ENCODE measurements at regions not wholly inside any gene's neighbourhood (a gene's known extent, or its start where the extent isn't known, plus 50 kb on each side); places are given as distances from the start of the nearest gene placed in this dataset.
"Not testable (repeated sequence)": the region's sequence is repeated elsewhere in the genome, so short reads cannot be mapped to it uniquely, and the experiment has no call there.

DNA sequence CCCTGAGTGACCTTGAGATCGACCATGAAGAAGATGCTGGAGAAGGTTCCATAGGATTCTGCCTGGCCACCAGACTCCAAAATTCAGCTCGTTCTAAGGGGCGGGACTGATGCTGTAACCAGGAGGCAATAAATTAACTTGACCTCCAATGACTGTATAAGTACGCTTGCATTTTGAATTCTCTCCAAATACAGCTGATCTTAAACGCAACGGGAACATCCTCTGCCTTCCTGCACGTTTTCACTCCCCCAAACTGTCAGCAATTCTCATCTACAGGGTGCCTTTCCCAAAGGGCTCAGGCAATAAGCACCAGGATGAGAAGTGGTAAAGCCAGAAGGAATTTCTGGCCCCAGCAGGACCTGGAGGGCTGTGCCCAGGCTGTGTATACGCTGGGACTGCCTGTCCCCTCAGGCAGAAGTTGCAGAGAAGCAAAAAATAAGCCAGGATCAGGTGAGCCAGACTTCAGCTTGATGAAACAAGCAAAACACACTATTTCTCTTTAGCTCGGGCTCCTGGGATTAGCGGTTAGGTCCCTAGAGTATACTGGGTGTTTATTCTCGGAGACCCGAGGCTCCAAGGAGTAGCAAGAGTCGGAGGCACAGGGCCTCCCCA, 124.8 kb downstream of the LRIG2 start:
- no peak for DNase-seq (ENCODE audit: low spot score)
- TF ChIP-seq, protein P1, sequence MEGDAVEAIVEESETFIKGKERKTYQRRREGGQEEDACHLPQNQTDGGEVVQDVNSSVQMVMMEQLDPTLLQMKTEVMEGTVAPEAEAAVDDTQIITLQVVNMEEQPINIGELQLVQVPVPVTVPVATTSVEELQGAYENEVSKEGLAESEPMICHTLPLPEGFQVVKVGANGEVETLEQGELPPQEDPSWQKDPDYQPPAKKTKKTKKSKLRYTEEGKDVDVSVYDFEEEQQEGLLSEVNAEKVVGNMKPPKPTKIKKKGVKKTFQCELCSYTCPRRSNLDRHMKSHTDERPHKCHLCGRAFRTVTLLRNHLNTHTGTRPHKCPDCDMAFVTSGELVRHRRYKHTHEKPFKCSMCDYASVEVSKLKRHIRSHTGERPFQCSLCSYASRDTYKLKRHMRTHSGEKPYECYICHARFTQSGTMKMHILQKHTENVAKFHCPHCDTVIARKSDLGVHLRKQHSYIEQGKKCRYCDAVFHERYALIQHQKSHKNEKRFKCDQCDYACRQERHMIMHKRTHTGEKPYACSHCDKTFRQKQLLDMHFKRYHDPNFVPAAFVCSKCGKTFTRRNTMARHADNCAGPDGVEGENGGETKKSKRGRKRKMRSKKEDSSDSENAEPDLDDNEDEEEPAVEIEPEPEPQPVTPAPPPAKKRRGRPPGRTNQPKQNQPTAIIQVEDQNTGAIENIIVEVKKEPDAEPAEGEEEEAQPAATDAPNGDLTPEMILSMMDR (IDR thresholded peaks at IDR 0.05; ENCODE audit: extremely low read depth, missing control alignments), result no peak

DNA sequence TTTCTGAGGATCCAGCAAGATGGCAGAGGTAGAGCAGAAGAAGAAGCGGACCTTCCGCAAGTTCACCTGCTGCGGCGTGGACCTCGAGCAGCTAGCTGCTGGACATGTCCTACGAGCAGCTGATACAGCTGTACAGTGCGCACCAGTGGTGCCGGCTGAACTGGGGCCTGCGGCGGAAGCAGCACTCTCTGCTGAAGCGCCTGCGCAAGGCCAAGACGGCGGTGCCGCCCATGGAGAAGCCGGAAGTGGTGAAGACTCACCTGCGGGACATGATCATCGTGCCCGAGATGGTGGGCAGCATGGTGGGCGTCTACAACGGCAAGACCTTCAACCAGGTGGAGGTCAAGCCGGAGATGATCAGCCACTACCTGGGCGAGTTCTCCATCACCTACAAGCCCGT, 125.8 kb downstream of the LRIG2 start:
- TF ChIP-seq, protein P1 (IDR thresholded peaks at IDR 0.05; ENCODE audit: extremely low read depth, missing control alignments), result no peak
- no peak for DNase-seq (ENCODE audit: low spot score)

DNA sequence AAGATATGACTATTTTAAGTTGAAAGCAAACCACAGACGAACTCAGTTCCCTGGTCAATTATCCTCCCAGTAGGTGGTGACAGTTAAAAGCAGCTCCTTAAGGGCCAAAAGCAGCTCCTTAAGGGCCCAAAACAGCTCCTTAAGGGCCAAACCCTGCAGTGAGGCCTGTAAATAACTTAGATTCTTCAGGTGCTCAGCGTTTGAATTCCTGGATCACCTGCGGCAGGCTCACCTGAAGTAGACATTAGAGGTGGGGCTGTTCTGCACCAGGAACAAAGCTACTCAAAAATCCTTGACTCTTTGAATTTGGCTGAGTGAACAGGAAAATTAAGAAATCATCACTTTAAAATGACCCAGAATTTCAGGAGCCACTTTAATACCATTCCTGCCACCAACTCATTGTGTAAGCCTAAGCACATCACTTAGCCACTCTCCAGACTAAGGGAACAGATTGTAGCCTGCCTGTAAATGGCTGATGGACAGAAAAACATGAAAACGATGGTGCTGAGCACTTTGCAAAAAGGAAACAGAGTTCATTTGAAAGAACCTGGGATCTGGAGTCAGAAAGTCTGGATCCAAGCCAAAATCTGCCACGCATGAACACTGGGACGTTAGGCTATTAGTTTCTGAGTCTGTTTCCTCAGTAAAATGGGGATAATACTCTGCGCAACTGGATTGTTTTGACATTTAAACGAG, 126.9 kb downstream of the LRIG2 start:
- DNase-seq (ENCODE audit: low spot score), result no peak
- TF ChIP-seq, protein P1 (IDR thresholded peaks at IDR 0.05; ENCODE audit: extremely low read depth, missing control alignments), result no peak

DNA sequence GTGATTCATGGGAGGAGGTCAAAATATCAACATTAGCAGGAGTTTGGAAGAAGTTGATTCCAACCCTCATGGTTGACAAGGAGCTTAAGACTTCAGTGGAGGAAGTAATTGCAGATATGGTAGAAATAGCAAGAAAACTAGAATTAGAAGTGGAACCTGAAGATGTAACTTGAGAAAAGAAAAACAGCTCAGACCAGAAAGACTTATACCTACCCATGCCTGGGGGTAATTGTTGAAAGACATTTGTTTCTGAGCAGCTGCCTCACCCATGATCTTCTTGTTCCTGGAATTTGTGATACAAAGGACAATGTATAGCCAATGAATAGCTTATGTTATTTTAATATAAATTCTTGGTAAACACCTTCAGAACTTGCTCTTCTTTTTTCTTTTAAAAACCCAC, 128.6 kb downstream of the LRIG2 start:
- DNase-seq (ENCODE audit: low spot score), result no peak
- TF ChIP-seq, protein P1 (IDR thresholded peaks at IDR 0.05; ENCODE audit: extremely low read depth, missing control alignments), result no peak

DNA sequence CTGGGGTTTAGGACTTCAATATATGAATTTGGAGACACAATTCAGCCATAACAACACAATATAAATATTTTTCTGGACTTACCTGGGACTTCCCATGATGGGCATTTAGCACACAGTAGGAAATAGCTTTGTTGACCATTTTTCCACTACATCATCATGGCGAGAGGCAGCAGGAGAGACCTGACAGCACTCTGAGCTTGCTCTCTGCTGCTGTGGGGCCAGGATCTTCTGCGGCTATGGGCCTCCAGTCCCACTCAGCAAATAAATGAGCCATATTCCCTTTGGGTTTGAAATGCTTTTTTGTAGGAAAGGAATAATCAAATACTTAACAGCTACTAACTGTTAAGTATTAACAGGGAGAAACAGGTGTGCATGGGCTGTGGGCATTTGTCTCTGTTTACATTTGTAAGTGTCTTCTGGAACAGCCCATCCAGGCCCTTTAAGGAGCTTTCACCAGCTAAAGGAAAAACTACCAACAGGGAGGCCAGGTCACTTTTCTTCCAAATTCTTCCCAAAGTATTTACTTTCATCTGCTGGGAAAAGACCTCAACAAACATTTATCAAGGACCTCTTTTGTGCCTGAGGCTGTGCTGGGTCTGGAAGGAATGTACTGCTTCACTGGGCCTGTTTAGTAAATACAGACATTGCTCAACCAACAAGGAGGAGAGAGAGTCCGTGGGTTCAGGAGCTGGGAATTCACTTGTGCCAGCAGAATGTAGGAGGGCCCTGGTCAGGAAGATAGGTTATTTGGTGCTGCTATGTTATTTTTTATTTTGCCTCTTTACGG, 133.2 kb downstream of the LRIG2 start:
- DNase-seq (ENCODE audit: low spot score), result no peak

DNA sequence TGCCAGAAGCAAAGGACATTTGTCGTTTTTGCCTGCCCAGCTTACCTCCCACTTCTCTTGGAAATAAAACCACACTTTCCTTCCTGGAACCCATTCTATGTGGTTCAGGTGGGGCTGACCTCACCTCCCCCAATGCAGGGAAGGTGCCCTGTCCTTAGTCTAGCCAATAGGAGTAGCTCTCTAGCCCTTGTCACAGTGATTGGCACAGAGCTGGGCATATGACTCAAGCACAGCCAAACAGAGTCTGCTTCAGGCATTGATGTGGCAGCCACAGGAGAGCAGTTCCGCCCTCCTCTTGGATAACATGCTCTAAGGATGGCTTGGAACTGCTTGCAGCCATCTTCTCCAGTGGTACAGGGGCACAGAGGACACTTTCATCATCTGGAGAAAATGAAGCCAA, 134.0 kb downstream of the LRIG2 start:
- no peak for DNase-seq (ENCODE audit: low spot score)
- TF ChIP-seq, protein P1 (IDR thresholded peaks at IDR 0.05; ENCODE audit: extremely low read depth, missing control alignments), result no peak

More for the DNA sequence above, 133.2 kb downstream of the LRIG2 start:
- TF ChIP-seq, protein P1 (IDR thresholded peaks at IDR 0.05; ENCODE audit: extremely low read depth, missing control alignments), result no peak

DNA sequence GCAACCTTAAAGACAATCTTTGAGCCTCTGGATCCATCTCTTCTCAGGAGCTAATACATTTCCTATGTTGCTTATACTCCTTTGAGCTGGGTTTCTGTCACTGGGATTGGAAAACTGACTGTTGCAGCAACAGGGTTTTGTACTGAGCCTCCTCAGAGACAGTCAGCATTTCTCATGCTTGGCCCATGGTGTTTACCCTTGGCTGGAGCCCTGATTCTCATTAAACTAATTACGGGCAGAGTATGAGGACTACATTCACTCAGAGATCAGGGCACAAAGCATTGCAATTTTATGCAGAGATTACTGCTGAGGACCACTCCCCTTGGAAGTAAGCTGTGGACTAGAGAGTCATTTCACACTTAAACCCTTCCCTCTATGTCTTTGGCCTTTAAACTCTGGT, 134.5 kb downstream of the LRIG2 start:
- no peak for DNase-seq (ENCODE audit: low spot score)
- TF ChIP-seq, protein P1 (IDR thresholded peaks at IDR 0.05; ENCODE audit: extremely low read depth, missing control alignments), result no peak

DNA sequence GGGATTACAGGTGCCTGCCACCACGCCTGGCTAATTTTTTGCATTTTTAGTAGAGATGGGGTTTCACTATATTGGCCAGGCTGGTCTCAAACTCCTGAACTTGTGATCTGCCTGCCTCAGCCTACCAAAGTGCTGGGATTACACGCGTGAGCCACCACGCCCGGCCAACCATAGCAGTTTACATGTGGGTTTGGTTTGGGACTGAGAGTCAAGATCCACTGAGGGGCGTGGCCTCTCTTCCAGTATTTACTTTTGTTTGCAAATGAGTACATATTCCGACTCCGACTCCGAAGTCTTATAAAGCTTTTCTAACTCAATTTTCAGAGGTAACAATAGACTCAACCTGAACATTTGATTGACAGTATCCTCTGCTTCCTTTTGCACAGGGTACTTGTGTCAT, 135.4 kb downstream of the LRIG2 start:
- DNase-seq (ENCODE audit: low spot score), result not testable (repeated sequence)

Measured in GM20000 (cell line).